ENCODE measurements at regions not wholly inside any gene's neighbourhood (a gene's known extent, or its start where the extent isn't known, plus 50 kb on each side); places are given as distances from the start of the nearest gene placed in this dataset.
"Not testable (repeated sequence)": the region's sequence is repeated elsewhere in the genome, so short reads cannot be mapped to it uniquely, and the experiment has no call there.

GRCh38 chr1:38185913-38186312, 139.3 kb upstream of the POU3F1 start:
- TF ChIP-seq CTCF (IDR thresholded peaks at IDR 0.05) (no peak), POLR2A (IDR thresholded peaks at IDR 0.05) (no peak)
- Histone ChIP-seq H3K36me3 (no peaks in the 10 kb centered on the region), H3K9me3 (no peaks in the 10 kb centered on the region), H3K4me3 (no peak overlapping the region), H3K27me3 (no peaks in the 10 kb centered on the region), H3K27ac (no peak overlapping the region), H3K4me1 (no peaks in the 10 kb centered on the region)
- no peak for DNase-seq

GRCh38 chr1:38183747-38184146, 137.2 kb upstream of the POU3F1 start:
- DNase-seq = no peak
- Histone ChIP-seq H3K4me1 (no peaks in the 10 kb centered on the region), H3K4me3 (no peak overlapping the region), H3K27me3 (no peaks in the 10 kb centered on the region), H3K27ac (no peak overlapping the region), H3K36me3 (no peaks in the 10 kb centered on the region), H3K9me3 (no peaks in the 10 kb centered on the region)
- no peak for TF ChIP-seq POLR2A (IDR thresholded peaks at IDR 0.05)
- no peak for TF ChIP-seq CTCF (IDR thresholded peaks at IDR 0.05)

GRCh38 chr1:38183096-38183495, 136.5 kb upstream of the POU3F1 start:
- no peak overlapping the region for H3K4me3 ChIP-seq
- H3K36me3 ChIP-seq = no peaks in the 10 kb centered on the region
- TF ChIP-seq CTCF (IDR thresholded peaks at IDR 0.05) (no peak), POLR2A (IDR thresholded peaks at IDR 0.05) (no peak)
- H3K27ac ChIP-seq = no peak overlapping the region
- DNase-seq = no peak
- H3K9me3 ChIP-seq = no peaks in the 10 kb centered on the region
- H3K27me3 ChIP-seq = no peaks in the 10 kb centered on the region
- no peaks in the 10 kb centered on the region for H3K4me1 ChIP-seq

GRCh38 chr1:38180388-38180787, 133.8 kb upstream of the POU3F1 start:
- not testable (repeated sequence) for H3K9me3 ChIP-seq, H3K36me3 ChIP-seq, H3K27me3 ChIP-seq, H3K4me3 ChIP-seq, DNase-seq, H3K27ac ChIP-seq, H3K4me1 ChIP-seq

- H3K27me3 ChIP-seq = no peaks in the 10 kb centered on the region
- no peaks in the 10 kb centered on the region for H3K4me1 ChIP-seq
- H3K4me3 ChIP-seq = no peak overlapping the region
- no peaks in the 10 kb centered on the region for H3K9me3 ChIP-seq
- no peak for TF ChIP-seq POLR2A (IDR thresholded peaks at IDR 0.05)
- no peak for TF ChIP-seq CTCF (IDR thresholded peaks at IDR 0.05)
- H3K27ac ChIP-seq = no peak overlapping the region
- no peak for DNase-seq
- H3K36me3 ChIP-seq = no peaks in the 10 kb centered on the region
Observed at GRCh38 chr1:38179483-38179882, 132.9 kb upstream of the POU3F1 start.

- Histone ChIP-seq H3K36me3 (no peaks in the 10 kb centered on the region), H3K27me3 (no peaks in the 10 kb centered on the region), H3K4me3 (no peak overlapping the region), H3K4me1 (no peaks in the 10 kb centered on the region), H3K27ac (no peak overlapping the region), H3K9me3 (no peaks in the 10 kb centered on the region)
- DNase-seq = no peak
- TF ChIP-seq POLR2A (IDR thresholded peaks at IDR 0.05) = no peak
- TF ChIP-seq CTCF (IDR thresholded peaks at IDR 0.05) = no peak
Observed at GRCh38 chr1:38178216-38178615, 131.6 kb upstream of the POU3F1 start.
